Tongue (tissue), 1 donor: ENCODE measurements at regions not wholly inside any gene's neighbourhood (a gene's known extent, or its start where the extent isn't known, plus 50 kb on each side); places are given as distances from the start of the nearest gene placed in this dataset.
"Not testable (repeated sequence)": the region's sequence is repeated elsewhere in the genome, so short reads cannot be mapped to it uniquely, and the experiment has no call there.

Experiments used
- DNase-seq: peaks from one replicate; pipeline ENCODE4 v3.0.0-alpha.2; 2015

- no peak for DNase-seq
These were observed 197.4 kb downstream of the DUSP6 start for GRCh38 chr12:89154743-89155499.

DNA sequence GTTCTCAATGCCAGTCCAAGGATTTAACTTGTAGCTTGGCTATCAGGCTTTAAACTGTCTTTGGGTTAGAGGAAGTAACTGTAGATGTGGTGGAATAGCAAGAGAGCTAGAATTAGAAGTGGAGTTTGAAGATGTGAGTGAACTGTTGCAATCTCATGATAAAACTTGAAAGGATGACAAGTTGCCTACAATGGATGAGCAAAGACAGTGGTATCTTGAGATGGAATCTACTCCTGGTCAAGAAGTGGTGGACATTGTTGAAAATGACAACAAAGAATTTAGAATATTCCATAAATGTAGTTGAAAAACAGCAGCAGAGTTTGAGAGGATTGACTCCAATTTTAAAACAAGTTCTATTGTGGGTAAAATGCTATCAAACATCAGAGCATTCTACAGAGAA, 199.0 kb downstream of the DUSP6 start:
- DNase-seq, result no peak

GRCh38 chr12:89151536-89151935, 200.8 kb downstream of the DUSP6 start:
- no peak for DNase-seq

DNA sequence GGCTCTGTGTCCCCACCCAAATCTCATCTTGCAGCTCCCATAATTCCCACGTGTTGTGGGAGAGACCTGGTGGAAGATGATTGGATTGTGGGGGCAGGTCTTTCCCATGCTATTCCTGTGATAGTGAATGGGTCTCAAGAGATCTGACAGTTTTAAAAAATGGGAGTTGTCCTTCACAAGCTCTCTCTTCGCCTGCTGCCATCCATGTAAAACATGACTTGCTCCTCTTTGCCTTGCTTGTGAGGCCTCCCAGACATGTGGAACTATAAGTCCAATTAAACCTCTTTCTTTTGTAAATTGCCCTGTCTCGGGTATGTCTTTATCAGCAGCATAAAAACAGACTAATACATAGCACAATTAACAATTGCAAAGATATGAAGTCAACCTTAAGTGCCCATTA, 201.5 kb downstream of the DUSP6 start:
- not testable (repeated sequence) for DNase-seq

- peak; percentile 92 for DNase-seq
These were observed 211.6 kb downstream of the DUSP6 start for GRCh38 chr12:89140602-89141238.

GRCh38 chr12:89140141-89140540, 212.2 kb downstream of the DUSP6 start:
- DNase-seq, result no peak

GRCh38 chr12:89139390-89139789, 212.9 kb downstream of the DUSP6 start:
- DNase-seq, result no peak

DNA sequence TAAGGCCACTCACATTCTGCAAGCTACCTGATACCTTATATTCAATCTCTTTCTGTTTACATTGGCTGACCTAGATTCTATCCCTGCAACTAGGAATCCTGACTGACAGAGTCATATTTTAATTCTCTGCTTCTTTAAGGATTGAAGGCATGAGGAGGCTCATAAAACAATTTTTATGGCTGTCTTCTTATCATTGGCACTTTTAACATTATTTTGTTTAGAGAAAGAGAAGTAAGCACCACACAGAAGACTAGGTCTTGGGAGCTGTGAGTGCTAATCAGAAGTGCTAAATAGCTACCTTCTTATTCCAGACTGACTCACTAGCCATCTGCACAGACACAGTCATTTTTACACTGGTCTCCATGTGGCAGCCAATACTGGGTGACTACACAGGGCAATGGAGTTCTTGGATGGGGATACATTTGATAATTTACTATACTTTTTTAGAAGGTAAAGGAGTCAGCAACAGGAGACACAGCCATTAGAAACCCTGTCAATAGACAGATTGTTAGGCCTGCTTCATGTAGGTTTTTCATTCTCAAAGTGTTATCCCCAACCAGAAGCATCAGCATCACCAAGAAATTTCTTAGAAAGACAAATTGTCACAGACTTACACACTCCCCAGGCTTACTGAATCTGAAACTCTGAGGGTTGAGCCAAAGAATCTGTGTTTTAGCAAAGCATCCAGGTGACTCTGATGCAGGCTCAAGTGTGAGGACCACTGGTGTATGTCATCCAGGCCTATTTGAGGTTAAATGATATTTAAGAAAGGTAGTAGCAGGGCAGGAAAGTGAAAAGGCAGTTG, 214.1 kb downstream of the DUSP6 start:
- DNase-seq, result no peak

DNA sequence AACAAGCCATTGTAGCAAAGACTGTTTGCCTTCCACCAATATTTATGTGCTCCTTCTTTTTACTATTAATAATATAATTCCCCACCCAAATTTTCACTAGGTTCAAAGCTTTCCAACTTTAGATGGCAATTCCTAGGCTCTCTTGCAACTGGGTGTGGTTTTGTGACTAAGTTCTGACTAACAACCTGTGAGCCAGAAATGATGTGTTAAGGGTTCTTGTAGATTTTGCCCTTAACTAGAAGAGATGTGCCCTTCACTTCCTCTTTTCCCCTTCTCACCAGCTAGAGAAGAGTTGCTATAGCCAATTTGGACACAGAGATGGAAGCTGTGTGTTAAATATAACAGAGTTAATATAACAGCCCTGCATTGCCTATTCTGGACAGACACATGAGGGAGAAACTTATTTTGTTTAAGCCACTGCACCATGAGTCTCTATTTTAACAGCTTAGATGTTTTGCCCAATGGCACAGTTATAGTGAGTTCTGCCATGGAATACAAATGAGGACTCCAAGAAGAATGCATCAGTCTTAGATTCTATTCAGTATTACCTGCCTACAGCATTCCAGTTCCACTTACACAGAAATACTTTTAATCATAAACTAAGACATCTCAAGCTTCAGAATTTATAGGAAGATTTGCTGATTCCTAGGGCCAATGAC, 216.2 kb downstream of the DUSP6 start:
- DNase-seq, result no peak

GRCh38 chr12:89134213-89134770, 218.0 kb downstream of the DUSP6 start:
- no peak for DNase-seq

DNA sequence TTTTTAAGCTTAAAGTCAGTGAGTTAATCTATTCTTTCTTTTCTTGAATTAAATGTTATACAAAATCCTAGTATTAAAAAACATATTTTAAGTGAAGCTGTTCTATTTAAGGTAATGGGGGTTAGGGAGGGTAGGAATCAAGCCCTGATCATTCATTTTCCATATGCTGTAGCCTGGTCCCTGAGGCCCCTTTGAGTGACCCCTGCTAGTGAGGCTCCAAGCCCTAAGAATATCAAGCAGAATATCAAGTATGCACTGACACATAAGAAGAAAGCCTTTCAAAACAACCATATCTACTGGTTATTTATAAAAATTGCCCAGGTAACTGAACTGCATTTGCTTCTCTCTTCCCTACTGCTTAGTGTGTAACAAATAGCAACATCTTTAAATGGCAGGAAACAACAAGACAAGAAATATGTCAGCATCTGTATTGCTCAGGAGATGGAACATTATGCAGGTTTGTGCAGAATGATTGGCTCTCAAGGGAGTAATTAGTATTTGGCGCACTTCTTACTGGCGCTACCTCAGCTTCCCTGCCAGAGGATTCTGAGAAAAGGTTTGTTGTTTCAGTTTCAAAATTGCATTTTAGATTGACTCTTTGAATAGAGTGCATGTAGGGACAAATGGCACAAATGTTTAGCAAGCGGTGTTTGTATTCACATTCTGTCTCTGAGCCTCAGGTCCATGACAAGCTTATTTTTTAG, 223.0 kb downstream of the DUSP6 start:
- DNase-seq, result peak; percentile 61

DNA sequence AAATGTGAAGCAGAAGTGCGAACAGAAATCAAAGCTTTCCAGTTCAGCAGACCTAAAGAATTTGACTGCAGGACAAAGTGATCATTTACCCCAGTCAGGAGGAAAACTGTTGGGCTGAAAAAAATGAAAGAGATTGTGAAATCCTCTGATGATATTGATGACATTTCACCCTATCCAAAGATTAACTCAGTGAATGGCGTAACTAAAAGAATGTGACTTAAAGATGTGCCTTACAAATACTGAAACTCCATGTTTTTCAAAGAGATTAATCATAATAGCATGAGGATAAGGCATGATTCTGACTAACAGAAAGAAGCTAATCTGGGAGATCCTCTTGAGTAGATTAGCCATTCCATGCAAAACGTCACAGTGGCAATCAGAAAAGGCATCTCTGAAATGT, 225.6 kb downstream of the DUSP6 start:
- no peak for DNase-seq

DNA sequence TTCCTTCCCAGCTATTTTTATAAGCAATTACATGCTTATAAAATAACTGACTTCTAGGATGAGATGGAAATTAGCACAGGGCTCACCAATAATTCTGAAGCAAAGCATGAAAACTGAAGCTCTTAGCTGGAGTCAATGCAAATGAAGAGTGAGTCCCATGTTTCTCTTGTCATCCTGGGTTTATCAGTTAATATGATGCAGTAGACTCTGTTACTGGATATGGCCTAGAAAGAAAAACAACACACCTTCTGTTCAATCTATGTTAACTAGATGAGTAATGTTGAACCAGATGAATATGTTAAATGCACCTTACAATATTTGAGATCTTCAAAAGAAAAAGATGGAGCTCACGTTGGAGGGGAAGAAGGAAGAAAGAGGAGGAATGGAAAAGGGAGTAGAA, 229.4 kb downstream of the DUSP6 start:
- no peak for DNase-seq

- DNase-seq, result no peak
These were observed 234.8 kb downstream of the DUSP6 start for GRCh38 chr12:89117448-89118034.

GRCh38 chr12:89111964-89112363, 240.3 kb downstream of the DUSP6 start:
- DNase-seq, result no peak

DNA sequence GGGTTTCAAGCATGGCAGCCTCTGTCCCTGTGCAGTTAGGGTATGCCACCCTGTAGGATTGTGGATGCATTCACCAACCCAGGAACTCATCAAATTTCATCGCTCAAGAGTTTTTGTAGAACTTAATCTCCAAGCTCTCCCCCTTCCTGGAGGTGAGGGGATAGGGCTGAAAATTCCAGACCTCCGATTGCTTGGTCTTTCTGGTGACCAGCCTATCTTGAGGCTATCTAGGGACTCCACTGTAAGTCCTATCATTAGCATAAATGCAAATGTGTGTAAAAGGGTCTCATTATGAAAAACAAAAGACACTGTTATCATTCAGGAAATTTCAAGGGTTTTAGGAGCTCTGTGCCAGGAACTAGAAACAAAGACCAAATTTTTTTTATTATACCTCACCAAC, 244.0 kb downstream of the DUSP6 start:
- no peak for DNase-seq

DNA sequence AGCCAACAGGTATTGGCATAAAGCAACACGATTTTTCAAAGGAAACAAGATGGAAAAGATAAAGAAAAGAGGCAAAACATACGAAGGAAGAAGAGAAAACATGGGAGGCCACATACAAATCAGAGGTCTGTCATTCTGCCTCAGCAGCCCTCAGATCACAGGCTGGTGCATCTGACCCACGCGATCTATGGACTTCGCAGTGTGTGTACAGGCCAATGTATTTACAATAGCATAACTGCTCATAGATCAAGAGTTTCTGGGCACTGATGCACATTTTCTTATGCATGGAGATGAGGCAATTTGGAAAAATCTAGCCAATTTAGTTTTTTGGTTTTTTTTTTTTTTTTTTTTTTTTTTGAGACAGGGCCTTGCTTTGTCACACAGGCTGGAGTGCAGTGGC, 245.4 kb downstream of the DUSP6 start:
- no peak for DNase-seq

GRCh38 chr12:89105243-89105642, 247.1 kb downstream of the DUSP6 start:
- no peak for DNase-seq

GRCh38 chr12:89103831-89104230, 248.5 kb downstream of the DUSP6 start:
- no peak for DNase-seq

DNA sequence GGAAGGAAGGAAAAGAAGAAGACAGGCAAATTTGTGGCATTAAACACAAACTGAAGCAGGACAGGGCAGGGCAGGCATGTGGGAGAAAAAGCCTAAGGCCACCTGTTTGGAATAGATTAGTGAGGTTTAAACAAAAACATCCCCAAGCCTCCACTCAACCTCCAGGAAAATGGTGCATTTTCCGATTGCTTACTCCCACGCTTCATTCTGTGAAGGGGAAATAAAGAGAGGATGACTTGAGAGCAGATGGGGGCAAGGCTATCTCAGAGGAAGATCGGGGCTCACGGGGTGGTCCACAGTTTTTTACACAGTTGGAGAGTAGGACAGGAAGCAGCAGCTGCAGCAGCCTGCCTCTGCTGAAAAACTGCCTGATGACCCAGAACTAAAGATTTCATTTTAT, 250.9 kb downstream of the DUSP6 start:
- DNase-seq, result peak; percentile 29

GRCh38 chr12:89098441-89099112, 253.7 kb downstream of the DUSP6 start:
- peak; percentile 83 for DNase-seq
